HG03196 (cell line): ENCODE measurements at regions not wholly inside any gene's neighbourhood (a gene's known extent, or its start where the extent isn't known, plus 50 kb on each side); places are given as distances from the start of the nearest gene placed in this dataset.

Source experiments
- ATAC-seq: cut with Tn5 transposase; IDR thresholded peaks from one replicate; pipeline ENCODE4 v1.9.1; 2021; ENCODE audit not compliant: unreplicated experiment

DNA sequence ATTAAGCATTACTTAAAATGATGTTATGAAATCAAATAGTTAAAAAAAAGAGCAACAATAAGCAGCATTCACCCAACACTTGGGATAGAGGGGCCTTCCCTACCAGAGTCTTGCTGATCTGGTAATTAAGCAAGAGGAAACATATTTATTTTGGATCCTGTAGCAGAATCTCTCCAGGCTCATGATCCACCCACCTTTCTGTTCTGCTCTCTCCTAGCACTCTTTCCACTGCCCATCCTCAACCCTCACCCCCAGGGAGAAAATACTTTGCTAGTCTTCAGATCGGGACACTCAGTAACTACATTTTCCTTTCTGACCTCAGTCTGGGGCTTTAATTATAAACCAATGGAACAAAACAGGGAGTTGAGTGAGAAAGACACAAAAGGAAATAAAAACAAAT is 1541.9 kb downstream of the AACS start:
- no peak for ATAC-seq

DNA sequence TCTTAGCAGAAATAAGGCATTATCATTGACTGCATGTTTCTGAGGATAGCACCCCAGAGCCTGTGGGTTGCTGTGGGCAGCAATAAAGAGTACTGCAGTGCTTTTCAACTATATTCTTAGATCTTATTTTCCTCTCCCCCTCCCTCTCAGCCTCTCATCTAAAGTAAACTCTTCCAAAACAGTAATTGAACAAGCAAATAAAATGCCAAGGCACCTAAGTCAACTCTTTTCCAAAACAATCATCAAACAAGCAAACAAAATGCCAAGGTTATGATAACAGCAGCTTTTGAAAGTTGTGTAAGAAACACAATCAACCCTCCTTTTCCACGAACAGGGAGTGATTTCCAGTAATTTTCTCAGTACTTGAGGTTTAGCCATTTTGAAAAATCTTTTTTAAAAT is 1542.6 kb downstream of the AACS start:
- ATAC-seq = no peak

DNA sequence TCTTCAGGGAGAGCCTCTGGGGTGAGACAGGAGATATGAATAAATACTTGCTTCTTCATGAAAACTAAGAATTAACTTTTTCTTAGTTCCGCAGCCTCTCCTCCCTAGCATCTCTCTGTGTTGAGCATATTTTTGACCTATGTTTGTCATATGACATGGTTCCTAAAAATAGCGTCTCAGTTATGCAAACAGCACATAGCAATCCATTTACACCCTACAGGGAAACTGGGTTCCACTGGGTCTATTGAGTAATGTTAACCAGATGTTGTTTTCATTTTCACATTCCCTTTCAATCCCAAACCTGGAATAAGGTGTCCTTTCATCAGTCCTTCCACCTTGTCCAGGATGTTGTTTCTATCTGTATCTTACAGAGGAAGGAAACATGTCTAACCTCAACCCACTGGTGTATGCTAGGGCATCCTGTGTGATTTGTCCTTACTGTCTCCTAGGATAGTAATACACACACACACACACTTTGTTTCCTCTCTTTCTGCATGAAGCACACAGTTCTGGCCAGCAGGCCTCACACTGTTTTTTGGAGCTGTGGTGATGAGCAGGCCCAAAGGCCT is 1543.5 kb downstream of the AACS start:
- ATAC-seq = no peak

- no peak for ATAC-seq
Measured at GRCh38 chr12:126616441-126616840, 1551.2 kb downstream of the AACS start.

GRCh38 chr12:126617312-126617711 is 1552.1 kb downstream of the AACS start:
- ATAC-seq = no peak

- no peak for ATAC-seq
Measured at GRCh38 chr12:126627596-126627995, 1562.4 kb downstream of the AACS start.

DNA sequence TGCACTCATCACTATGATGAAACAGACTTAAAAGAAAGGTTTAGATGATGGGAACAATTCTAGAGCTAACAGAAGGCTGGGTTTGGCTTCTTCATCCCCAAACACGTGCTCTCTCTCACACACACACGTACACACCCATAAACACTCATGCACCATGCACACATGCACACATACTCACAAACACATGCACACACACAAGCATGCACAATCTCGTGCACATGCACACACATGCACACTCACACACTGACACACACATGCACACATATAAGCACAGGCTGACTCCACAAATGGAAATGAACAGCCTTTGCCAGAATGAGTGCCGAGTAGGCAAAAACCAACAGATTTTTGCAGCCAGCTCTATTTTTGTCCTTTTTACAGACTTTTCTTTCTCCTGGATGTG is 1571.6 kb downstream of the AACS start:
- ATAC-seq = no peak

DNA sequence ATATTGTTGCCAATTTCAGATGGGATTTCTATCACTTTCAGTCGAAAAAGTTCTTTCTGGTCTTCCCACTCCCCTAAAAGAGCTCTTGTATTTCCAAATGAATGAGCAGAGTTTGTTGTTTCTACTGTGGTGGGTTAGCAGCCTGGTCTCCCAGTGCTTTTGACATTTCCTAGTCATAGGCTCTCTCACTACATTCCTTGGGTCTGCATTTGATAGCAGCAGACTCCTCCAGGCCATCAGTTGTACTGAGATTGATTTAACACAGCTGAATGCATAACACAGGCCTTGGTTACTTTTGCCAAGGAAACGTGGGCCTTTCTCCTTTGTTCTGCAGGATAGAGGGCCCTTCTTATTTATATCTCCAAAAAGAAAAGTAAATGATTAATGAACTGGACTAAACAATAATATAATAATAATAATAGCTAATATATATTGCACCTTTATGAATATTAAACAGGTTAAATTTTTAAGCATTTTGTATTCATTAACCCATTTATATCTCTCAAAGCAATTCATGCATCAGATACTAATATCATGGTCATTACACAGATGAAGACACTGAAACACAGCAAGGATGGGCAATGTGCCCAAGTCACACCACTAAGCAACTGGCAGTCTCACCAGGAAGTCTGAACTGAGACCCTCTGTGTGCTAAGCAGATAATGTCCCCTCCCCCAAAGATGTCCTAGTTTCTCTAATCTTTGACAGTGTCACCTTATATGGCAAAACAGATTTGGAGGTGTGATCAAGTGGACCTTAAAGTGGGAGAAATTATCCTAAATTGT is 1579.2 kb downstream of the AACS start:
- no peak for ATAC-seq

GRCh38 chr12:126648074-126648473 is 1582.8 kb downstream of the AACS start:
- ATAC-seq = no peak

DNA sequence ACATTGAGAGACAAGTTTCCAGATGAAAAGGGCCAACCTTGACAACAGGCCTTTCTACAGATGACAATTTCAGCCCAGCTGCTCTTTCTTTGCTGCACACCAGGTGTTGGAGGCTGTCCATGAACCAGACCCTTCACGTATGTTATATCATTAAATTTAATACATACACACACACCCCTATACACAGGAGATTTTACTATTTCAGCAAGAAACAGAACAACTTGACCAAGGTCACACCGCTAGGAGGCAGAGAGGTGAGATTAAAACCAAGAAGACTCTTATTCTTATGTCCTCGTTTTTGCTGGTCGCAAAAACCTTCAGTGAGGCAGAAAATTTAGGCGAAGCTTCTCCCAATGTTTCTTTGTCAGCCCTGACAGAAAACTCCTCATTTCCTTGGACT is 1585.9 kb downstream of the AACS start:
- no peak for ATAC-seq

- no peak for ATAC-seq
Measured at GRCh38 chr12:126663304-126664094, 1598.3 kb downstream of the AACS start.

DNA sequence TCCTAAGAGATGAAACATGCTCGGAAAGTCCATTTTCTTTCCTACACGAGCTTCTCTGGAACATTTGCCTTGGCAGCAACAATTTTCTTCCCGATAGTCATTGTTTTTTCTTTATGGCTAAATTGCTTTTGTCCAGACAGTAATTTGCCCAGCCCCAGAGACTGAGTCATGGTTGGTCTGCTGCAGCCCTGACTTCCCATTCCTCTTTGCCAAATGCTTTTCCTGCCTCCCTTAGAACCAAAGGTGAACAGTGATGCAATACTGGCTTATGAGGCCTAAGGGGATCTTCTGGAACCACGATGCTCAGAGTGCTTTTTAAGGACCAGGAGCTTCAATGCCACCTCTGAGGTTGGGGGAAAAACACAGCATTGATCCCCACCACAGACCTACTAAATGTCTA is 1599.6 kb upstream of the TMEM132C start:
- no peak for ATAC-seq

DNA sequence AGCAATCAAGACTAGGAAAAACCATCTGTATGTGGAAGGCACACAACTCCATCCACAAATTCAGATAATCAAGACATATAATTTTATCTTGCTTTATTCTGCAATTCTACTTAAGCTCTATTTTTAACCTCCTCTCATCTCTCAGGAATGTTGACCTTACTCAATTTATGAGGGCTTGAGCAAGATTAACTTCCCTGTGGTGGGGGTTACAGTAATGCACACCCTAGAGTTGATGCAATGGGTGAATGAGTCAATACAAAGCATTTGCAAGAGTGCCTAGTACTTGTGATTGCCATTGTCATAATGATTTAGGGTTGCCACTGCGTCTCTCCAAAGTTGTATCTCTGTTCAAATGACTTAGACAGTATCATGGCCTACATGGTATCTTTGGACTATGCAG is 1598.4 kb upstream of the TMEM132C start:
- no peak for ATAC-seq

DNA sequence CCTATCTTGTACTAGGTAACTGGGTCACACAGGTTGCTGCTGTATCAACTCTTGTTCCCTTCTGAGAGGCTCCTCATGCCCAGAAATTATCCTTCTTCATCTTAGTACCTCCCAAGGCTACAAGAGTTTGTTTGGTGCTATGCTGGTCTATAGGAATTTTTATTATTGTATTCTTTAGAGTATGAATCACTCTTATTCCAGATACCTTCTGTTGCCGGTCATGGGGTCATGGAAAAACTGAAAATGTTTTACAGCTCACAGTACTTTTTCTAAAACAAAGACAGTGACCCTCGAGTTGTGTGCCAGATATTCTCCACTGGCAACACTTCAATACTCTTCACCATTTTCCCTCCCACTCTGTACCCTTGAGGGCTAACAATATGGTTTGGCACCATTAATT is 1598.0 kb upstream of the TMEM132C start:
- ATAC-seq = no peak

DNA sequence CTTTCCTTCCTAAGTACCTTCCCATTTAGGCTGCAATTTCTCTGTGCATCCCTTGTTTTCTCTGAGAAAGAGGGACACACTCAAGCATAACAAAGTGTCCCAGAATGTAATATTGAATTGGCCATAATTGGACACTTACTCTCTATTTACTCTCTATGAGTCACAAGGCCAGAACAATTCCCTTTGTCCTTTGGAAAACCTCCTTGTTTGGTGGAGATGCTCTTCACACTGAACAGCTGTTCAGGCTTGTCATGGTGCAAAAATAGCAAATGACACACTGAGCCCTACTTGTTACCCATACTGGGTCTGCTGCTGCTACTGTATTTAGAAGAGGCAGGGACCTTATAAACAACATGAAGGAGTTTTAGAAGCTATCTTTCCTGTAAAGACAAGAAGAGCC is 1590.5 kb upstream of the TMEM132C start:
- ATAC-seq = no peak

DNA sequence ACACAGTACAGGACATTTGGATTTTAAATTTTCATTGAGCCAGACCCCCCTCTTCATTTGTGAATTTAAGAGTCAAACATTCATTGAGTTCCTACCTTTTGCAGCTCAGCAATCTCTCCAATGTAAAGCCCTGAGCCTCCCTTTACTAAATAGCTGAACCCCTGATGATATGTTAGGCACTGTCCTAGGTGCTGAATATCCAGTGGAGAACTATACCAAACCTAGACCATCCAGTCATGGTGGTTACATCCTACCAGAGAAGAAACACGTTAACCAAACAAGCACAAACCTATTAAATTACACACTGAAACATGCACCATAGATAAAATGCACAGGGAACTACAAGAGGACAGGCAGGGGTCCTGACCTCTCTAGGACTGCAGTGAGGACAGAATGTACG is 1585.3 kb upstream of the TMEM132C start:
- ATAC-seq = no peak

GRCh38 chr12:126684703-126685102 is 1582.3 kb upstream of the TMEM132C start:
- no peak for ATAC-seq

- ATAC-seq = no peak
Measured at GRCh38 chr12:126685636-126686035, 1581.3 kb upstream of the TMEM132C start.

- no peak for ATAC-seq
Measured at GRCh38 chr12:126688556-126688955, 1578.4 kb upstream of the TMEM132C start.

DNA sequence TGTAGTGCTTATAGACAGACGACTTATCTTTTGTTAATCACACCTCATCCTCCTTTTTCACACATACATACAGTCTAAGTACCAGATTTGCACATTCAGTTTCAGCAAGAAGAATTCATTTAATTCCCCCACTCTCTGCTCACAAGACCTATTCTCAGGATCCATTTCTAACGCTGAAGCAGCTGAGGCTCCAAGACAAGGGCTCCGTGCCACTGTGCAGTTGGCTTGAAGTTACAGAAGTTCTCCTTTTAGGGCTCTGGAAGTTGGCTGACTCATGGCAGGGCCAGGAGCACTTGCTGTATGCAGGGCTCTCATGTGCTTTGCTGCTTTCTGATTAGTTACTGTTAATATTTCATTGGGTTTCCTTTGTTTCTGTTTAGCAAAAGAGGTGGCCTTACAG is 1566.9 kb upstream of the TMEM132C start:
- ATAC-seq = no peak

GRCh38 chr12:126704609-126705008 is 1562.4 kb upstream of the TMEM132C start:
- no peak for ATAC-seq

GRCh38 chr12:126706300-126706699 is 1560.7 kb upstream of the TMEM132C start:
- ATAC-seq = no peak
